Gastrocnemius medialis (tissue), 4 donors: ENCODE measurements at regions not wholly inside any gene's neighbourhood (a gene's known extent, or its start where the extent isn't known, plus 50 kb on each side); places are given as distances from the start of the nearest gene placed in this dataset.

Source experiments
- CTCF ChIP-seq, 5 experiments: fragments of 450-650 bp in 3 of 5; fragments of 200-600 bp in 2 of 5; sonication (generic) in 2 of 5; IDR thresholded peaks in 4 of 5; conservative IDR thresholded peaks in 1 of 5; 1 replicate in 4 of 5; 2 replicates in 1 of 5; pipeline ENCODE4 v1.5.1; 2016 to 2019; ENCODE audit warnings: antibody characterized with exemption in 5 of 5, mild to moderate bottlenecking in 3 of 5, moderate library complexity in 3 of 5
- POLR2A ChIP-seq, 2 donors: fragments of 450-650 bp; IDR thresholded peaks; one replicate each; pipeline ENCODE4 v1.6.1; 2017; ENCODE audit warnings: antibody characterized with exemption in 2 of 2, mild to moderate bottlenecking in 2 of 2, moderate library complexity in 2 of 2

GRCh38 chr5:162886717-162887116 is 550.7 kb upstream of the CCNG1 start:
- TF ChIP-seq CTCF (IDR thresholded peaks at IDR 0.05 in 4 of 5, conservative IDR thresholded peaks at IDR 0.05 in 1 of 5) (no peak), POLR2A (IDR thresholded peaks at IDR 0.05) (no peak)
